ENCODE measurements at regions not wholly inside any gene's neighbourhood (a gene's known extent, or its start where the extent isn't known, plus 50 kb on each side); places are given as distances from the start of the nearest gene placed in this dataset.
"Not testable (repeated sequence)": the region's sequence is repeated elsewhere in the genome, so short reads cannot be mapped to it uniquely, and the experiment has no call there.

DNA sequence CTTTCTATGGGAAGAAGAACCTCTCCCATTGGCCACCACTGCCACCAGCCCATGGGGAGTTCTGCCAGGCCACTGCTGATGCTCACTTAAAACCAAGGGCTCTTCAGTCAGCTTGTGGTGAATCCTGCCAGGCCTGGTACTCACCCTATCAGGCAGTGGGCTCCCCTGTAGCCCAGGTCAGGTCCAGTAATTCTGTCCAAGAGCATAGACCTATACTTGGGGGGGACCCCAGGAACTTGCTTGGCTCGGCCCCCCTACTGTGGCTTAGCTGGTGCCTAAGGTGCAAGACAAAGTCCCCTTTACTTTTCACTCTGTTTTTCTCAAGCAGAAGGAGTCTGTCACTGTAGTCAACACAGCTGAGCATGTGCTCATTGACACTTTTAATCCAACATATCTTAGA, 1012.2 kb downstream of the PCDH19 start:
- no peak for DNase-seq

GRCh38 chrX:99394456-99394855, 1015.6 kb downstream of the PCDH19 start:
- DNase-seq: no peak

DNA sequence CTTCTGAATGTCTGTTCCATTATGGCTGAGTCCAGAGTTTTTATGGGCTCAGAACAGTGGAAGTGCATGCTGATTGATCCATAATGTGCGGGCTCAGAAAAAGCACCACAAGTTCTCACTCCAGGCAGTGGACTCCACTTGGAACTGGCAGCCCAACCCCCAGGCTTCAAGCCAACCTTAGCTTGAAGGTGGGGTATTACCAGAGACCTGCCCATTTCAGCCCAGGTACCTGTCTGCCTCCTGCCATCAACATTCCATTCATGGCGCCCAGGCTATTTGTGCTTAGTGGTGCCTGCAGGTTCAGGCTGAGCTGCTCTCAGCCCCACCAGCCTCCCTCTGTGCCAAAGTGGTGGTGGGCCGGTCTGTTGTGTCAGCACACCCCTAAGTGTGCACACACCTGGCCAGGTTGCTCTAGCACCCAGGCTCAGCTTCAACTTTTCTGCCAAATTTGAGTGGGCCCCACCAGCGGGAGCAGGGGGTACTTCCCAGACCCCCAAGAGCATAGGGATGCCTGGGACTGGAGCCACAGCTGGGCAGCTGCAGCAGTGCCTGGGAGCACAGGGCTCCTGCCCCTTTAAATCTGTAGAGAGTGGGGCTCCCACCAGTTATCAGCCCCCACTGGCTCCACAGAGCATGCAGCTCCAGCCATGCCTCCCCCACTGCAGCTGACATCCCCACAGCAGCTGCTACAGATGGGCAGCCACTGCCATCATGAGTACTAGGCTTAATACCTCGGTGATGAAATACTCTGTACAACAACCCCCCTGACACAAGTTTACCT, 1025.3 kb downstream of the PCDH19 start:
- no peak for DNase-seq

- DNase-seq: no peak
Observed at GRCh38 chrX:99383786-99384185, 1026.3 kb downstream of the PCDH19 start.

DNA sequence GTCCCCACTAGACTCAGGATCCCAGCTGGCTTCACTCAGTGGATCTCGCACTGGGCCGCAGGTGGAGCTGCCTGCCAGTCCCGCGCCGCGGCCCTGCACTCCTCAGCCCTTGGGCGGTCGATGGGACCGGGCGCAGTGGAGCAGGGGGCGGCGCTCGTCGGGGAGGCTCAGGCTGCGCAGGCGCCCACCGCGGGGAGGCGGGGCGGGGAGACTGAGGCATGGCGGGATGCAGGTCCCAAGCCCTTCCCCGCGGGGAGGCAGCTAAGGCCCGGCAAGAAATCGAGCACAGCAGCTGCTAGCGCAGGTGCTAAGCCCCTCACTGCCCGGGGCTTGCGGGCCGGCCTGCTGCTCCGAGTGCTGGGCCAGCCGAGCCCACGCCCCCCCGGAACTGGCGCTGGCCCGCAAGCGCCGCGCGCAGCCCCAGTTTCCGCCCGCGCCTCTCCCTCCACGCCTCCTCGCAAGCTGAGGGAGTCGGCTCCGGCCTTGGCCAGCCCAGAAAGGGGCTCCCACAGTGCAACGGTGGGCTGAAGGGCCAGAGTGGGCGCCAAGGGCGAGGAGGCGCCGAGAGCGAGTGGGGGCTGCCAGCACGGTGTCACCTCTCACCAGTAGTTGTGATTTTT, 1038.0 kb downstream of the PCDH19 start:
- DNase-seq: no peak

- no peak for DNase-seq
Observed at GRCh38 chrX:99353412-99353811, 1056.7 kb downstream of the PCDH19 start.

DNA sequence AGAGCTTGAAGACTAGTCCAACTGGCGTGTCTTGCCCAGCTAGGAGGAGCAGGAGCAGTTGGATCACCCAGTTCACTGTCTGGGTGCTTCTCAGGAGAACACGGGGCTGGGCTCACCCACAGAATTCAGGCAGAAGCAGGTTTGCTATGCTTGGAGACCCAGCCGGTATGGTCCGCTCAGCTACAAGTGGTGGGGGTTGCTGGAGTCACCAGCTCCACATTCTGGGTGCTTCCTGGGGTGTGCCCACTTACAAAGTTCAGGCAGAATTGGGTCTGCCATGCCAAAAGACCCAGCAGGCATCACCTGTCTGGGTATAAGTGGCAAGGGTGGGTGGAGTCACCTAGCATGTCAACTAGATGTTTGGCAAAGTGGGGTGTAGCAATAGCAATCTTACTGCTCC, 1061.8 kb downstream of the PCDH19 start:
- no peak for DNase-seq

DNA sequence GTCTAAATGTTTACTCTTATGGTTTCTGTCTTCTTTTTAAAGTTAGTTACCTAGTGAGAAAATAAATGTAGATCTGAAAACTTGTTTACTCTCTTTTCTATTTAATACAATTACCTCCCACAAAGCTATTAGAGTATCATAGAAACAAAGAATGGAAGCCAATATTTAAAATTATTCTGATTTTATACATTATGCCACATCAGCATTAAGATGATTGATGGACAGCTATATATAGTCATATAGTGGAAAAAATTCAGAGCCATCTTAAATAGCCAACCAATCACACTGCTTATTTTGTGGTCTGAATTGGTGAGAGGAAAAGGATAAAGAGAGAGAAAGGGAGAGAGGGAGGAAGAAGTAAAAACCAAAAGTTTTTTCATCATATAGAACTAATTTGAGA, 1101.8 kb downstream of the PCDH19 start:
- no peak for DNase-seq

- DNase-seq: no peak
Observed at GRCh38 chrX:99305573-99305972, 1104.5 kb downstream of the PCDH19 start.

- DNase-seq: peak; percentile 30
Observed at GRCh38 chrX:99301990-99302389, 1108.1 kb downstream of the PCDH19 start.

- no peak for DNase-seq
Observed at GRCh38 chrX:99271641-99272040, 1138.4 kb downstream of the PCDH19 start.

DNA sequence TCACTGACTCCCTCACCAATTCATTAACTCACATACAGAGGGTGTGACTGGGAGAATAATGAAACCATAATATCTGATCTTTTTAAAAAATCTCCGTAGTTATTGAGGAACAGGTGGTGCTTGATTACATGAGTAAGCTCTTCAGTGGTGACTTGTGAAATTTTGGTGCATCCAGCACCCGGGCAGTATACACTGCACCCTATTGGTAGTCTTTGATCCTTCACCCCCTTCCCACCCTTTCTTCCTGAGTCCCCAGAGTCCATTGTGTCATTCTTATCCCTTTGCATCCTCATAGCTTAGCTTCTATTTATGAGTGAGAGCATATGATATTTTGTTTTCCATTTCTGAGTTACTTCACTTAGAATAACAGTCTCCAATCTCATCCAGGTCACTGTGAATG, 1143.8 kb downstream of the PCDH19 start:
- no peak for DNase-seq

GRCh38 chrX:99248180-99248579, 1161.9 kb downstream of the PCDH19 start:
- DNase-seq: no peak

DNA sequence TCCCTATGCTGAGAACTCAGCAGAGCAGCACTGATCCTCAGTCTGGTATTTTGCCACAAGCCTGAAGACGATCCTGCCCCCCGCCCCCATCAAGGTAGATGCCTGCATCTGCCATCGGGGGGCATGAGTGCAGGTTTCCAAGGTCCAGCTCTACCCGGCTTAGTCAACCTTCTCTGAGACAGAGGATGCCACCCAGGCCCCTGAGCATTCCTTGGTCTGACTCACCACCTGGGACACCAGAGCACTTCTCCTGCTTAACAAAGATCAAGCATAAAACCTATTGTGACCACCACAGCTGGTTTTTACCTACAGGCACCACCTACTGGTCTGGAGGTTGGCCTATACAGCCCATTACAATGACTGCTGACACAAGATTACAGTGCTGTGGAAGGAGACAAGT, 1168.1 kb downstream of the PCDH19 start:
- no peak for DNase-seq

DNA sequence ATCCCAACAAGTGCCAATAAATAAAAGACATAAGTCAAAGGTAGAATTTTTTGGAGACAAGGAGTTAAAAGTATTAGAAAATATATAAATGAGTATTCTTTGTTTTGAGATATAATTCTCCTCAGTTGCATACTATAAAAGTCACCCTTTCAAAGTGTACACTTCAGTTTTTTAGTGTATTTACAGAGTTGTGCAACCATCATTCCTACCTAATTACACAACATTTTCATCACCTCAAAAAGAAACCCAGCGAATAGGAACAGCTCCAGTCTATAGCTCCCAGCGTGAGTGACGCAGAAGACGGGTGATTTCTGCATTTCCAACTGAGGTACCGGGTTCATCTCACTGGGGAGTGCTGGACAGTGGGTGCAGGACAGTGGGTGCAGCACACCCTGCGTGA, 1175.7 kb downstream of the PCDH19 start:
- not testable (repeated sequence) for DNase-seq

- DNase-seq: no peak
Observed at GRCh38 chrX:99192421-99192820, 1217.7 kb downstream of the PCDH19 start.

GRCh38 chrX:99184153-99184552, 1225.9 kb downstream of the PCDH19 start:
- DNase-seq: no peak

DNA sequence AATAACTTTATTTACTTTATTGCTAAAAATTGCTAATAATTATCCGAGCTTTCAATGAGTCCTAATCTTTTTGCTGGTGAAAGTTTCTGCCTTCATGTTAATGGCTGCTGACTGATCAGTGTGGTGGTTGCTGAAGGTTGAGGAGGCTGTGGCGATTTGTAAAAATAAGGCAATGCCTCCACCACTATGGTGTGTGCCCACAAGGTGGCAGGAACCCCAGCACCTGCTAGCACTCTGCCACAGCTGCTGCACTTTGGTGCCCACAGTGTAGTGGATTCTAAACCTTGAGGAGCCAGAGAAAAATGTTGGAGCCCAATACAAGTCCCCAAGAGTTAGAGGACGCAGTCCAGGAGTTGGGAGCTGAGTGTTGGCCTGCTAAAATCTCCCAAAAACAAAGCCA, 1237.1 kb downstream of the PCDH19 start:
- DNase-seq: no peak

GRCh38 chrX:99142745-99143144, 1267.3 kb downstream of the PCDH19 start:
- no peak for DNase-seq

DNA sequence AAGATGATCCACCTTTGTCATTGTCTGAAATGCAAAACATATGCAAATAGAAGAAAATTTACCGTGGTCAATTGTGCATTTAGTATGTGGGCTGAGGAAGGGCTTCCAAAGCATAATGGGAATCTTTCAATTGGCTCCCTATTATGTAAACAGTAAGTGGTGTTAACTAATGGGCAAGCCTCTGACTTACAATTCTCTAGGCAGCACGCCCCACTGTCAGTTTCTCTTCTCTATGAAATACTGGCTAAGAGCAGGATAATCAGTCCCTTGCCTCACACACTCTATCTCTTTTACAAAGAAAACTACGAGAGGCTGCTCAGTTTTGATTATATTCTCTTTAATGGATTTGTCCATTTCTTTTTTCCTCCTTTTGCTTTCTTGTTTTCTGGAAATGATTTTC, 1272.6 kb downstream of the PCDH19 start:
- DNase-seq: no peak

GRCh38 chrX:99117011-99117410, 1293.1 kb downstream of the PCDH19 start:
- DNase-seq: no peak

DNA sequence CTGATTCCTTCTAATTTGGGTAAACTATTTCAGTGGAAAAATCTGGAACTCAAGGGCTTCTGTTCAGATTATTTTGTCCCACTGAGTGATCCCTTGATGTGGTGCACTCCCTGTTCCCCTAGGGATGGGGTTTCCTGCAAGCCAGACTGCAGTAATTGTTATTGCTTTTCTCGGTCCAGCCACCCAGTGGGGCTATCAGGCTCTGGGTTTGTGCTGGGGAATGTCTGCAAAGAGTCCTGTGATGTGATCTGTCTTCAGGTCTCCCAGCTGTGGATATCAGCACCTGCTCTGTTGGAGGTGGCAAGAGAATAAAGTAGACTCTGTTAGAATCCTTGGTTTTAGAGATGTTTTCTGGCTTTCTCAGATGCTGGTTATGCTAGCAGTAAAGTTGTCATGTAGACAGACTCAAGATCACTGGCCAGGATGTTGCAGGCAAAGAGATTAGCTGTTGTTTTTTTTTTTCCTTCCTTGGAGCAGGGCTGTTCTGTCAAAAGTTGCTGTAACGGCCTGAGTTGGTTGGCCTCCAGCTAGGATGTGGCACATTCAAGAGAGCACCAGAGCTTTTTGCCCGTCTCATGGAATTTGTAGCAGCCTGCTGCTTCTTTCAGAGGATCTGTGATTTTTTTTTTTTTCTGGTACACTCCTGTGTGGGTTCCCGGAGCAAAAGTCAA, 1314.0 kb downstream of the PCDH19 start:
- DNase-seq: no peak

DNA sequence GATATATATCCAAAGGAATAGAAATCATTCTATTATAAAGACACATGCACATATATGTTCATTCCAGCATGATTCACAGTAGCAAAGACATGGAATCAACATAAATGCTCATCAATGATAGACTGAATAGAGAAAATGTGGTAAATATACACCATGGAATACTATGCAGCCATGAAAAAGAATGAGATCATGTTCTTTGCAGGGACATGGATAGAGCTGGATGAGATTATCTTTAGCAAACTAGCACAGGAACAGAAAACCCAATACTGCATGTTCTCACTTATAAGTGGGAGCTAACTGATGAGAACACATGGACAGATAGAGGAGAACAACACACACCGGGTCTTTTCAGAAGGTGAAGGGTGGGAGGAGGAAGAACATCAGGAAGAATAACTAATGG, 1318.6 kb downstream of the PCDH19 start:
- no peak for DNase-seq

- no peak for DNase-seq
Observed at GRCh38 chrX:99078301-99078700, 1331.8 kb downstream of the PCDH19 start.
